ENCODE measurements at regions not wholly inside any gene's neighbourhood (a gene's known extent, or its start where the extent isn't known, plus 50 kb on each side); places are given as distances from the start of the nearest gene placed in this dataset.

DNA sequence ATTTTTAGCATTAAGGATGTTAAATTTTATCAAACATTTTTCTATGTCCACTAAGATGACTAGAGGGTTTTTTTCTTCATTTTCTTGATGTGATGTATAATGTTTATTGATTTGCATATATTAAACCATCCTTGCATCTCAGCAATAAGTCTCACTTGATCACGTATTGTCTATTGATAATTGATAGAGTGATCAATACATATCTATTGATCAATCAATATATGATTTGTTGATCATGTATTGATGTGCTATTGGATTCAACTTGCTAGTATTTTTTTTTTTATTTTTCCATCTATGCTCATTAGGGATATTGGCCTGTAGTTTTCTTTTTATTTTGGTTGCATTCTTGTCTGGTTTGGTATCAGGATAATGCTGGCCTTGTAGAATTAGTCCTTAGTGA, 2202.0 kb downstream of the PCDH9 start:
- TF ChIP-seq MYC (IDR thresholded peaks at IDR 0.05; ENCODE audit: insufficient read depth, insufficient read length, insufficient replicate concordance, low read length, severe bottlenecking) (no peak), HDAC2 (IDR thresholded peaks at IDR 0.05) (no peak)
